HG03159 (cell line): ENCODE measurements at regions not wholly inside any gene's neighbourhood (a gene's known extent, or its start where the extent isn't known, plus 50 kb on each side); places are given as distances from the start of the nearest gene placed in this dataset.
"Not testable (repeated sequence)": the region's sequence is repeated elsewhere in the genome, so short reads cannot be mapped to it uniquely, and the experiment has no call there.

Source experiments
- ATAC-seq: cut with Tn5 transposase; IDR thresholded peaks from one replicate; pipeline ENCODE4 v1.9.1; 2021; ENCODE audit warnings: mild to moderate bottlenecking, moderate library complexity; ENCODE audit not compliant: unreplicated experiment

GRCh38 chr1:238329671-238330070, 438.9 kb upstream of the ZP4 start:
- ATAC-seq: no peak

- not testable (repeated sequence) for ATAC-seq
These were observed 436.3 kb upstream of the ZP4 start for GRCh38 chr1:238327033-238327432.

- not testable (repeated sequence) for ATAC-seq
These were observed 435.8 kb upstream of the ZP4 start for GRCh38 chr1:238326479-238326878.

GRCh38 chr1:238324211-238324864, 433.6 kb upstream of the ZP4 start:
- no peak for ATAC-seq

- ATAC-seq: no peak
These were observed 432.8 kb upstream of the ZP4 start for GRCh38 chr1:238323490-238323889.

- no peak for ATAC-seq
These were observed 429.2 kb upstream of the ZP4 start for GRCh38 chr1:238319957-238320356.

- ATAC-seq: no peak
These were observed 427.8 kb upstream of the ZP4 start for GRCh38 chr1:238318294-238319110.

GRCh38 chr1:238312969-238313368, 422.2 kb upstream of the ZP4 start:
- no peak for ATAC-seq

GRCh38 chr1:238306411-238306810, 415.7 kb upstream of the ZP4 start:
- no peak for ATAC-seq

GRCh38 chr1:238302646-238303045, 411.9 kb upstream of the ZP4 start:
- no peak for ATAC-seq

GRCh38 chr1:238296371-238296770, 405.6 kb upstream of the ZP4 start:
- no peak for ATAC-seq

GRCh38 chr1:238293075-238293474, 402.4 kb upstream of the ZP4 start:
- ATAC-seq: no peak

GRCh38 chr1:238281418-238281817, 390.7 kb upstream of the ZP4 start:
- no peak for ATAC-seq

- no peak for ATAC-seq
These were observed 389.1 kb upstream of the ZP4 start for GRCh38 chr1:238279694-238280380.

- ATAC-seq: no peak
These were observed 381.4 kb upstream of the ZP4 start for GRCh38 chr1:238272145-238272544.

GRCh38 chr1:238265866-238266265, 375.1 kb upstream of the ZP4 start:
- ATAC-seq: no peak

- no peak for ATAC-seq
These were observed 374.2 kb upstream of the ZP4 start for GRCh38 chr1:238264951-238265350.

GRCh38 chr1:238258510-238258909, 367.8 kb upstream of the ZP4 start:
- no peak for ATAC-seq

- ATAC-seq: no peak
These were observed 366.4 kb upstream of the ZP4 start for GRCh38 chr1:238257018-238257621.

GRCh38 chr1:238254935-238255334, 364.2 kb upstream of the ZP4 start:
- ATAC-seq: no peak

GRCh38 chr1:238252033-238252802, 361.5 kb upstream of the ZP4 start:
- no peak for ATAC-seq
